Subcutaneous abdominal adipose tissue (tissue), 5 donors: ENCODE measurements at regions not wholly inside any gene's neighbourhood (a gene's known extent, or its start where the extent isn't known, plus 50 kb on each side); places are given as distances from the start of the nearest gene placed in this dataset.

Source experiments
- H3K27ac ChIP-seq: one replicate; pipeline ENCODE4 v1.7.0; 2013; ENCODE audit warnings: low read depth, mild to moderate bottlenecking, inconsistent platforms, low read length, moderate library complexity
- H3K27me3 ChIP-seq, 5 donors: one replicate each; pipeline ENCODE4 v1.7.0; 2013; ENCODE audit warnings: low read length in 5 of 5, inconsistent platforms in 1 of 5; ENCODE audit not compliant: control insufficient read depth in 5 of 5, insufficient read depth in 4 of 5
- H3K36me3 ChIP-seq, 5 donors: one replicate each; pipeline ENCODE4 v1.7.0; 2013; ENCODE audit warnings: low read length in 5 of 5; ENCODE audit not compliant: control insufficient read depth in 5 of 5, insufficient read depth in 5 of 5
- H3K4me1 ChIP-seq, 5 donors: one replicate each; pipeline ENCODE4 v1.7.0; 2013; ENCODE audit warnings: low read length in 5 of 5, mild to moderate bottlenecking in 3 of 5, moderate library complexity in 1 of 5; ENCODE audit not compliant: control insufficient read depth in 5 of 5, insufficient read depth in 5 of 5
- H3K4me3 ChIP-seq, 5 donors: one replicate each; pipeline ENCODE4 v1.7.0; 2013; ENCODE audit warnings: low read length in 5 of 5, low read depth in 1 of 5
- H3K9ac ChIP-seq, 5 donors: one replicate each; pipeline ENCODE4 v1.7.0; 2013; ENCODE audit warnings: low read length in 5 of 5, mild to moderate bottlenecking in 4 of 5, moderate library complexity in 3 of 5
- H3K9me3 ChIP-seq, 5 donors: one replicate each; pipeline ENCODE4 v1.7.0; 2013; ENCODE audit warnings: low read length in 5 of 5; ENCODE audit not compliant: control insufficient read depth in 5 of 5
- donor health status: healthy.
- donor health status: healthy.
- donor health status: healthy.
- donor health status: healthy.
- donor health status: healthy.

DNA sequence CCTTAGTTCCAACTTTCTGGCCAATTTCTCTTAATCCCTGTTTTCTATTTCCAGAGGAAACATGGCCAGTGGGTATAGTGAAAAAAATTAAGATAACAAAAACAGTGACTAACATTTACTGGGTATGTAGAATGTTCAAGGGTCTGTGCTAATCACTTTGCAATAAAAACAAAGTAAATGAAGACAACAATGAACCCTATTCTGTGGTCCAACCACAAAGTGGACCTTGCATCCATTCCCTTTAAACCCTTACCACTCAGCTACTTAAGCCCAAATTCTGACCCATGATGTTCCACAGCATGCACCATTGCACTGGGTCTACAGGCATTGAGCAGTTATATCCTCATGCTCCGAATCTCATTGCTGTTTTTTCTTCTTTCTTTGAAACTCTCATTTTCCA lies 179.9 kb upstream of the PRKCQ start:
- Histone ChIP-seq H3K4me3 (no peak overlapping the region), H3K27me3 (peaks cover 0 to 13% (median 8%) of the 10 kb centered on the region in 5 donors), H3K27ac (no peak overlapping the region), H3K9me3 (peaks cover 3 to 15% (median 4%) of the 10 kb centered on the region in 5 donors), H3K4me1 (no peaks in the 10 kb centered on the region), H3K9ac (no peak overlapping the region), H3K36me3 (no peaks in the 10 kb centered on the region)

- H3K9me3 ChIP-seq = peaks cover 3 to 15% (median 4%) of the 10 kb centered on the region in 5 donors
- no peaks in the 10 kb centered on the region for H3K4me1 ChIP-seq
- peaks cover 0 to 15% (median 8%) of the 10 kb centered on the region in 5 donors for H3K27me3 ChIP-seq
- no peak overlapping the region for H3K4me3 ChIP-seq
- H3K36me3 ChIP-seq = no peaks in the 10 kb centered on the region
- H3K9ac ChIP-seq = no peak overlapping the region
- no peak overlapping the region for H3K27ac ChIP-seq
Observed at GRCh38 chr10:6757158-6757557, 177.1 kb upstream of the PRKCQ start.

DNA sequence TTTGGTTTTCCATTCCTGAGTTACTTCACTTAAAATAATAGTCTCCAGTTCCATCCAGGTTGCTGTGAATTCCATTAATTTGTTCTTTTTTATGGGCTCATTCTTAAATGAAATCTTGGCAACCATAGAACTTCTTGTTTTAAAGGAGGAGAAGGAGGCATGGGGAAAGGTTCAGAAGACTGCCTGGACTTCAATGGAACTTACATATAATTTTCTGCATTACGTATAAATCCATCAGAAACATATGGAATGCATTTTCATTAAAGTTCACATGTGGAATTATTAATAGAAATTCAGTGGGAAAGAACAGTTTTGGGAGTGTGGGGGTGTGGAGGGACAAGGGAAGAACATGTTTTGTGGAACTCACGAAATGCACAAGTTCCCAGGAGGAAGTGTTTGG lies 176.6 kb upstream of the PRKCQ start:
- H3K9me3 ChIP-seq = peaks cover 3 to 14% (median 4%) of the 10 kb centered on the region in 5 donors
- no peak overlapping the region for H3K9ac ChIP-seq
- H3K4me1 ChIP-seq = no peaks in the 10 kb centered on the region
- no peak overlapping the region for H3K27ac ChIP-seq
- peaks cover 0 to 15% (median 8%) of the 10 kb centered on the region in 5 donors for H3K27me3 ChIP-seq
- no peak overlapping the region for H3K4me3 ChIP-seq
- no peaks in the 10 kb centered on the region for H3K36me3 ChIP-seq

DNA sequence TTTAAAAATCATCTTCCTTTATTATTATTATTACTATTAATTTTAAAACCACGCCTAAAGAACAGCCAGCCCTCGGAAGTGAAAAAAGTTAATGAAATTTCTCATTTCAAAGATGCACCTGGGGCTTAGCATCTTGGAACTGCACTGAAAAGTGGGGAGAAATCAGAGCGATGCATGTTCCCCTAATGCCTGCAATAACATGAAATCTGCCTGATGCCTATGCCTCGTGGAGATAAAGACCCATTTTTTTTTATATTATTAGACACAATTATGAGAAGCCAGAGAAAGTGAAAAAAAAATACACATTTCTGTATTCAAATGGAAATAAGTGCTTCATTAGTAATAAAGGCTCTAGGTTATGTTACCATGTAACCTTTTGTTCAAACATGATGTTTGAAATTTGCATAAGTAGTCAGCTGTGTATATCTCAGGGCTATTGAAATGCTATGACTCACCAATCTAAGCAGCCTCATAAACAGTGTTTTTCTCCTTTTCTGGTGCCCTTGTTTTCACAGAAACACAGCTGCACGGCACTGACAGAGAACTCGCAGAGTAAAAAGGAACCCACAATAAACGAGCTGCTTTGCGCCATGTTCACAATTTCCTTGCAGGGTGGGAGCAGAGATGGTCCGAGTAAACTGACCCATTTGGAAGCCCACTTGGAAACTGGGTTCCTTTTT lies 175.8 kb upstream of the PRKCQ start:
- no peak overlapping the region for H3K9ac ChIP-seq

GRCh38 chr10:6753644-6754043 lies 173.6 kb upstream of the PRKCQ start:
- no peak overlapping the region for H3K27ac ChIP-seq
- H3K27me3 ChIP-seq = peaks cover 0 to 18% (median 8%) of the 10 kb centered on the region in 5 donors
- H3K9me3 ChIP-seq = peaks cover 0 to 4% (median 0%) of the 10 kb centered on the region in 5 donors
- no peak overlapping the region for H3K9ac ChIP-seq
- H3K4me3 ChIP-seq = no peak overlapping the region
- no peaks in the 10 kb centered on the region for H3K36me3 ChIP-seq
- no peaks in the 10 kb centered on the region for H3K4me1 ChIP-seq

More for the DNA sequence above, 175.8 kb upstream of the PRKCQ start:
- H3K27me3 ChIP-seq = peaks cover 0 to 15% (median 8%) of the 10 kb centered on the region in 5 donors
- no peaks in the 10 kb centered on the region for H3K36me3 ChIP-seq
- H3K9me3 ChIP-seq = peaks cover 0 to 10% (median 4%) of the 10 kb centered on the region in 5 donors
- no peaks in the 10 kb centered on the region for H3K4me1 ChIP-seq
- H3K4me3 ChIP-seq = no peak overlapping the region
- H3K27ac ChIP-seq = no peak overlapping the region

GRCh38 chr10:6751363-6751762 lies 171.3 kb upstream of the PRKCQ start:
- no peaks in the 10 kb centered on the region for H3K36me3 ChIP-seq
- H3K4me1 ChIP-seq = no peaks in the 10 kb centered on the region
- no peak overlapping the region for H3K9ac ChIP-seq
- no peak overlapping the region for H3K27ac ChIP-seq
- H3K27me3 ChIP-seq = peaks cover 0 to 5% (median 2%) of the 10 kb centered on the region in 5 donors
- no peaks in the 10 kb centered on the region for H3K9me3 ChIP-seq
- H3K4me3 ChIP-seq = no peak overlapping the region

DNA sequence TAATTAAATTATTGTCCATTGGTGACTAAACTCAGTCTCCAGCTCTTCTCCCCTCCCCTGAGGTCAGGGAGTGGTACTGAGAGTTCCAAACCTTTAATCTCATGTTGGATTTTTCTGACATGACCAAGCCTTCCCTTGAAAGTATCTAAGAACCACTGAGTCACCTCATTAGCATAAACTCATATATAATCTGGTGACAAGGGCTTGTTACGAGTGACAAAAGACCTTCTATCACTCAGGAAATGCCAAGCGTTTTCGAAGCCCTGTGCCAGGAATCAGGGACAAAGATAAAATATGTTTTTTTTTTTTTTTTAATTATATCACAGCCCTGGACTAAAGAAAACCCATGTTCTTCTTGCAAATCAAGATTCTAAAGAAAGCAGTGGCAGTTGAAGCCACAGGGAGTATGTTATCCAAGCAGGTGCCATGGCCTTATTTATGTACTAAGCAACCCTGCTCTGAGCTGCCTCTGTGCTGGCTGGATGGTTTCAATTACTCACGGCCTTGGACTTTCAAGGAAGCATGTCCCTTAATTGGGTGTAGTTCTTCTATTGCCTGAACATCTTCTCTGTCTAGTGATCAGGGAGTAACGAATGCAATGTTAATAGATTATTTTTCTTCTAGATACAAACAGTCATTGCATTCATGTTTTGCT lies 169.0 kb upstream of the PRKCQ start:
- H3K36me3 ChIP-seq = no peaks in the 10 kb centered on the region
- no peak overlapping the region for H3K4me3 ChIP-seq
- no peaks in the 10 kb centered on the region for H3K4me1 ChIP-seq
- no peaks in the 10 kb centered on the region for H3K9me3 ChIP-seq
- no peak overlapping the region for H3K27ac ChIP-seq
- H3K27me3 ChIP-seq = peaks cover 0 to 5% (median 0%) of the 10 kb centered on the region in 5 donors
- H3K9ac ChIP-seq = no peak overlapping the region

DNA sequence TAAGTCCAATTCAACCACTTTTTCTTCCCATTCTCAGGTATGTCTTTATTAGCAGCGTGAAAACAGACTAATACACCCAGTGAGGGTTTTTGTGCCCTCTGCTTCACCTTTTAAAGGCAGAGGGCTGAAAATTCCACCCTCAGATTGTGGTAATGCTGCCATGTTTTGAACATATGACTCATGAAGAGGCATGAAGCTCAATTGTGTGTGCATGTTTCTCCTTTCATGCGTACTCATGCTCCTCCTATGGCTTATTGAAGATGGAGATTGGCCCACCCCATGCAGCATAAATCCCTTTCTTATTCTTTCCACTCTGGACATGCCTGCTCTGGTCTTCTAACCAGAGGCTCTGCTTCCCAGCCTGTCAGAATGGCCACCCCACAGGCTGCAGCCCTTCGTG lies 168.0 kb upstream of the PRKCQ start:
- Histone ChIP-seq H3K4me1 (no peaks in the 10 kb centered on the region), H3K36me3 (no peaks in the 10 kb centered on the region), H3K27ac (no peak overlapping the region), H3K27me3 (peaks cover 0 to 5% (median 0%) of the 10 kb centered on the region in 5 donors), H3K9me3 (no peaks in the 10 kb centered on the region), H3K4me3 (no peak overlapping the region), H3K9ac (no peak overlapping the region)

GRCh38 chr10:6746782-6747181 lies 166.7 kb upstream of the PRKCQ start:
- Histone ChIP-seq H3K9ac (no peak overlapping the region), H3K4me3 (no peak overlapping the region), H3K36me3 (no peaks in the 10 kb centered on the region), H3K27ac (no peak overlapping the region), H3K4me1 (peaks cover 0 to 3% (median under 1%) of the 10 kb centered on the region in 5 donors), H3K9me3 (no peaks in the 10 kb centered on the region), H3K27me3 (peaks cover 0 to 5% (median 0%) of the 10 kb centered on the region in 5 donors)

DNA sequence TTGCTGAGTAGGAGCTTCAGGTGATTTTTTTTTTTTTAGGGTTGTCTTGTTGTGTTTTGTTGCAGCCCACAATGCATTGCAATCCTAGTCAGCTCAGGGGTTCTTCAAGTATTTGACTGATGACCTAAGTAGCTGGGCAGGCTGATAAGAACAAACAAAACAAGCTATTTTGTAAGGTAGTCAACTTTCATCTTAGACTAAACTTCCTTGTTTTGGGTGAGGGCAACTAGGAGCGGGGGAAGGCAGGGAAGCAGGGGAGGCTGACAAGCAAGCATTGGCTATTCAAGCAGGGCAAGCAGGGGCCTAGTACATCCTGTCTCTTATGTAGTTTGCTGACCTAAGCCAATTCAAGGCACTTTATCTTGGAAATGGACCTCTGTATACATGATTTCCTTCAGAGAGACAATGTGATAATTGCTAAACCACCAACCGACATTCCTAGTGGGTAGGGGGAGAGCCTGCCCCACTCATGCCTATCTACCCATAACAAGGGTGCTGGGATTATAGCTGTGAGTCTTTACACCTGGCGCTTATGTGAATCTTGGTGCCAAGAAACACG lies 163.3 kb upstream of the PRKCQ start:
- Histone ChIP-seq H3K27ac (no peak overlapping the region), H3K9me3 (no peaks in the 10 kb centered on the region), H3K9ac (no peak overlapping the region), H3K27me3 (peaks cover 0 to 2% (median 0%) of the 10 kb centered on the region in 5 donors), H3K4me3 (no peak overlapping the region), H3K36me3 (no peaks in the 10 kb centered on the region), H3K4me1 (peaks cover 1 to 8% (median 5%) of the 10 kb centered on the region in 5 donors)
